LNCaP clone FGC (cell line): ENCODE measurements at regions not wholly inside any gene's neighbourhood (a gene's known extent, or its start where the extent isn't known, plus 50 kb on each side); places are given as distances from the start of the nearest gene placed in this dataset.

ENCODE experiments used
- DNase-seq: peaks from one replicate; pipeline ENCODE4 v3.0.0-alpha.2; 2011; ENCODE audit warnings: low read depth
- H3K4me3 ChIP-seq: 2 replicates; pipeline ENCODE4 v1.5.1; 2011; ENCODE audit warnings: mild to moderate bottlenecking, low read depth, low read length, control low read depth
- TF ChIP-seq, protein P1 (sequence below): IDR thresholded peaks from 2 replicates; pipeline ENCODE4 v1.5.1; 2012; ENCODE audit warnings: mild to moderate bottlenecking; ENCODE audit not compliant: control insufficient read depth, insufficient read depth; ENCODE audit errors: extremely low read depth

GRCh38 chr5:93088592-93089389 lies 492.2 kb downstream of the NR2F1-AS1 start:
- TF ChIP-seq, protein P1, sequence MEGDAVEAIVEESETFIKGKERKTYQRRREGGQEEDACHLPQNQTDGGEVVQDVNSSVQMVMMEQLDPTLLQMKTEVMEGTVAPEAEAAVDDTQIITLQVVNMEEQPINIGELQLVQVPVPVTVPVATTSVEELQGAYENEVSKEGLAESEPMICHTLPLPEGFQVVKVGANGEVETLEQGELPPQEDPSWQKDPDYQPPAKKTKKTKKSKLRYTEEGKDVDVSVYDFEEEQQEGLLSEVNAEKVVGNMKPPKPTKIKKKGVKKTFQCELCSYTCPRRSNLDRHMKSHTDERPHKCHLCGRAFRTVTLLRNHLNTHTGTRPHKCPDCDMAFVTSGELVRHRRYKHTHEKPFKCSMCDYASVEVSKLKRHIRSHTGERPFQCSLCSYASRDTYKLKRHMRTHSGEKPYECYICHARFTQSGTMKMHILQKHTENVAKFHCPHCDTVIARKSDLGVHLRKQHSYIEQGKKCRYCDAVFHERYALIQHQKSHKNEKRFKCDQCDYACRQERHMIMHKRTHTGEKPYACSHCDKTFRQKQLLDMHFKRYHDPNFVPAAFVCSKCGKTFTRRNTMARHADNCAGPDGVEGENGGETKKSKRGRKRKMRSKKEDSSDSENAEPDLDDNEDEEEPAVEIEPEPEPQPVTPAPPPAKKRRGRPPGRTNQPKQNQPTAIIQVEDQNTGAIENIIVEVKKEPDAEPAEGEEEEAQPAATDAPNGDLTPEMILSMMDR, result no peak

GRCh38 chr5:93087326-93087725 lies 493.7 kb downstream of the NR2F1-AS1 start:
- no peak overlapping the region for H3K4me3 ChIP-seq
- DNase-seq, result no peak
- TF ChIP-seq, protein P1, result no peak

More at GRCh38 chr5:93088592-93089389, 492.2 kb downstream of the NR2F1-AS1 start:
- no peak overlapping the region for H3K4me3 ChIP-seq
- peak; percentile 52 for DNase-seq

- no peak for DNase-seq
- H3K4me3 ChIP-seq, result no peak overlapping the region
- TF ChIP-seq, protein P1, result no peak
Observed at GRCh38 chr5:93082981-93083380, 498.0 kb downstream of the NR2F1-AS1 start.

DNA sequence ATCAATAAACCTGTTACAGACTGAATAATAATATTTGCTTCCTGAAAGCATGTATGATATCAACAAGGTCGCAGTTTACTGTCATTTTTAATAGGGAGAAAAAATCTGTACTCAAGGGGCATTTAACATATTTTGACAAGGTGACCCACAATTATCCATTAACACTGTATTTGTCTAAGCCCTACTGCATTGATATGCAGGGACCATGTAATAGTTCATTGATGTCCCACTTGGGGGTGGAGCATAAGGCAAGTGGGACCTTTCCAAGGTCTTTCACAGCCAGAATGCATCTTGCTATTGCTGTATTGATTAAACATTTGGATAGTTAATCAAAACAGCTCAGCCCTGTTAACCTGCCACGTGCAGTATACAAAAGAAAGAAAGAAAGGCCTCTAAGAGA lies 502.0 kb downstream of the NR2F1-AS1 start:
- DNase-seq, result no peak
- no peak overlapping the region for H3K4me3 ChIP-seq
- TF ChIP-seq, protein P1, result no peak

DNA sequence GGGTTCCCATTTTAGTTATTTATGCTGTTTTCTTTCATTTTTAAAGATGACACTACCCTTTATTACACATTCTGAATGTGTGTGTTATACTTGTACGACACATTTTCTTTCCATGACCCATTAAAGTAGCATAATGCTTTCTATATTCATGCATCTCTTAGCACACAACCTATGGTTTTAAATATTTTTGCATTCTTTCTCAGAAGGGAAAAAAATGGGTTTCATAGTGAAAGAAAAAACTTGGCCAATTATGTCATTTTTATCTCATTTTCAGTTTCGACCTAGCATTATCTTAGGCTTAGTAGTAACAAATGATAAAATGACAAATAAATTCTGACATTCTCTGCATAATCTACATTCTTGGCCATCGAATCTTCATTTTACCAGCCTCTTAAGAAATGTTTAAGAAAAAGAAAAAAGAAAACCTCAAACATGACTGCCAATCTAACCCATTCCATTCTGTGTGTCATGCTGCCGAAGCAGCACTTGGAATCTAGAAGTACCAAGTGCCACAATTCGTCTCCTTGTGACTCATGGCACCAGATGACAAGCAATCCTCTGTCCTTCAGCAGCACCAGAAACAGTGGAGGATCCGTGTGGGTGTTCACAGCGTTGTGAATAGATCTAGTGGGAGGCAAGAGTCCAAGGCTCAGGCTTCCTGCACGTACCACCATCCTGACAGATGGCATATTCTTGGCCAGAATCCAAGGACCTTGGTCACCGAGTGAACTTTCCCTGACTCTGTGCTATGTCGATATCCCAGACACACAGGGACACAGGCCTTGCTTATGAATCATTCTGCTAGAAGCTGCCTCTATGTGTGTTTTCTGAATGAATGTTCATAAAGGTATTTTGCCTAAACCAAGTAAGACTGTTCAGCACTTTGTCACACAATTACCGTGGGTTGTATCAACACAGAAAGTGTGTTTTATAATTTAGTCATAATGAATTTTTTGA lies 502.7 kb downstream of the NR2F1-AS1 start:
- no peak overlapping the region for H3K4me3 ChIP-seq

GRCh38 chr5:93076566-93076965 lies 504.5 kb downstream of the NR2F1-AS1 start:
- no peak for DNase-seq
- TF ChIP-seq, protein P1, result no peak
- H3K4me3 ChIP-seq, result no peak overlapping the region

More for the DNA sequence above, 502.7 kb downstream of the NR2F1-AS1 start:
- DNase-seq, result no peak
- TF ChIP-seq, protein P1, result no peak
